Breast epithelium (tissue), 3 donors: ENCODE measurements at regions not wholly inside any gene's neighbourhood (a gene's known extent, or its start where the extent isn't known, plus 50 kb on each side); places are given as distances from the start of the nearest gene placed in this dataset.

ENCODE experiments used
- CTCF ChIP-seq, 3 donors: fragments of 450-650 bp; IDR thresholded peaks; one replicate each; pipeline ENCODE4 v1.5.1; 2016 to 2017; ENCODE audit warnings: antibody characterized with exemption in 3 of 3, mild to moderate bottlenecking in 3 of 3, moderate library complexity in 3 of 3
- POLR2A ChIP-seq: fragments of 450-650 bp; IDR thresholded peaks from one replicate; pipeline ENCODE4 v1.6.1; 2016; ENCODE audit warnings: antibody characterized with exemption, mild to moderate bottlenecking, moderate library complexity
- POLR2AphosphoS5 ChIP-seq, 3 donors: sonication (generic); formaldehyde crosslinking; IDR thresholded peaks; one replicate each; pipeline ENCODE4 v1.6.1; 2017; ENCODE audit warnings: antibody characterized with exemption in 3 of 3

- no peak for TF ChIP-seq CTCF (IDR thresholded peaks at IDR 0.05)
- no peak for TF ChIP-seq POLR2A
- no peak for TF ChIP-seq POLR2AphosphoS5 (IDR thresholded peaks at IDR 0.05)
Measured at GRCh38 chr7:125436220-125436619, 506.6 kb upstream of the POT1 start.
